PFSK-1 (cell line): ENCODE measurements at regions not wholly inside any gene's neighbourhood (a gene's known extent, or its start where the extent isn't known, plus 50 kb on each side); places are given as distances from the start of the nearest gene placed in this dataset.

ENCODE experiments used
- FOXP2 ChIP-seq: optimal IDR thresholded peaks from 2 replicates; pipeline ENCODE3; 2011; ENCODE audit warnings: borderline replicate concordance, control low read depth, inconsistent platforms; ENCODE audit not compliant: insufficient read depth; ENCODE audit errors: extremely low read length, extremely low read depth
- POLR2AphosphoS5 ChIP-seq: IDR thresholded peaks from 2 replicates; pipeline ENCODE4 v1.6.1; 2012; ENCODE audit warnings: low read depth, mild to moderate bottlenecking, control low read depth, low read length, moderate library complexity
- TAF1 ChIP-seq: IDR thresholded peaks from 2 replicates; pipeline ENCODE4 v1.6.1; 2012; ENCODE audit warnings: low read length, control low read depth, borderline replicate concordance; ENCODE audit not compliant: insufficient read depth

- TF ChIP-seq FOXP2 (no peak), TAF1 (no peak), POLR2AphosphoS5 (no peak)
Observed at GRCh38 chr17:79212149-79213087, 137.8 kb downstream of the ENGASE start.
